Muscle of leg (tissue), 3 donors: ENCODE measurements at regions not wholly inside any gene's neighbourhood (a gene's known extent, or its start where the extent isn't known, plus 50 kb on each side); places are given as distances from the start of the nearest gene placed in this dataset.

Experiments
- DNase-seq: peaks from one replicate; pipeline ENCODE4 v3.0.0; 2013
- H3K27ac ChIP-seq: one replicate; pipeline ENCODE4 v1.5.1; 2013; ENCODE audit warnings: mild to moderate bottlenecking, low read length, control low read depth
- H3K27me3 ChIP-seq: one replicate; pipeline ENCODE4 v1.6.1; 2013; ENCODE audit warnings: low read length; ENCODE audit not compliant: control insufficient read depth, insufficient read depth
- H3K36me3 ChIP-seq: one replicate; pipeline ENCODE4 v1.6.1; 2013; ENCODE audit warnings: low read length; ENCODE audit not compliant: control insufficient read depth, insufficient read depth
- H3K4me1 ChIP-seq: one replicate; pipeline ENCODE4 v1.6.1; 2013; ENCODE audit warnings: low read length; ENCODE audit not compliant: control insufficient read depth, insufficient read depth
- H3K4me3 ChIP-seq: one replicate; pipeline ENCODE4 v1.5.1; 2013; ENCODE audit warnings: low read length, control low read depth
- H3K9me3 ChIP-seq: replicated peaks from 2 replicates; pipeline ENCODE4 v1.6.1; 2013; ENCODE audit warnings: low read depth, low read length; ENCODE audit not compliant: control insufficient read depth
- WGBS: methylation state at CpG from one replicate; pipeline ENCODE4 v1.1.5; 2013; ENCODE audit warnings: missing lambda C conversion rate; ENCODE audit not compliant: insufficient coverage; 5-methylcytosine and 5-hydroxymethylcytosine counted together

- H3K36me3 ChIP-seq = no peaks in the 10 kb centered on the region
- DNase-seq = no peak
- H3K4me3 ChIP-seq = no peak overlapping the region
- no peak overlapping the region for H3K27ac ChIP-seq
- no peaks in the 10 kb centered on the region for H3K27me3 ChIP-seq
- 67% methylated on average over 1 of the region's 3 CpGs for WGBS
- H3K9me3 ChIP-seq = no peaks in the 10 kb centered on the region
- H3K4me1 ChIP-seq = no peaks in the 10 kb centered on the region
Measured at GRCh38 chr2:162964513-162964912, 125.9 kb upstream of the KCNH7 start.

GRCh38 chr2:162963156-162963555 lies 124.6 kb upstream of the KCNH7 start:
- no peaks in the 10 kb centered on the region for H3K9me3 ChIP-seq
- no peak overlapping the region for H3K27ac ChIP-seq
- no peaks in the 10 kb centered on the region for H3K27me3 ChIP-seq
- DNase-seq = no peak
- H3K4me3 ChIP-seq = no peak overlapping the region
- H3K36me3 ChIP-seq = no peaks in the 10 kb centered on the region
- no peaks in the 10 kb centered on the region for H3K4me1 ChIP-seq

GRCh38 chr2:162945785-162946184 lies 107.2 kb upstream of the KCNH7 start:
- no peaks in the 10 kb centered on the region for H3K4me1 ChIP-seq
- no peak overlapping the region for H3K4me3 ChIP-seq
- H3K27ac ChIP-seq = no peak overlapping the region
- H3K36me3 ChIP-seq = no peaks in the 10 kb centered on the region
- peaks cover 3% of the 10 kb centered on the region for H3K9me3 ChIP-seq
- DNase-seq = no peak
- H3K27me3 ChIP-seq = no peaks in the 10 kb centered on the region
- WGBS = no CpG with 5 or more reads among the region's 2 CpGs

GRCh38 chr2:162938387-162938786 lies 99.8 kb upstream of the KCNH7 start:
- Histone ChIP-seq H3K27ac (no peak overlapping the region), H3K9me3 (peaks cover 9% of the 10 kb centered on the region), H3K27me3 (no peaks in the 10 kb centered on the region), H3K4me1 (no peaks in the 10 kb centered on the region), H3K36me3 (no peaks in the 10 kb centered on the region), H3K4me3 (no peak overlapping the region)
- whole genome bisulfite sequencing = 70% methylated on average over 11 of the region's 13 CpGs
- no peak for DNase-seq

GRCh38 chr2:162934191-162934590 lies 95.6 kb upstream of the KCNH7 start:
- DNase-seq = no peak
- Histone ChIP-seq H3K9me3 (peaks cover 6% of the 10 kb centered on the region), H3K4me1 (no peaks in the 10 kb centered on the region), H3K4me3 (no peak overlapping the region), H3K36me3 (no peaks in the 10 kb centered on the region), H3K27ac (no peak overlapping the region), H3K27me3 (no peaks in the 10 kb centered on the region)

GRCh38 chr2:162932416-162932815 lies 93.8 kb upstream of the KCNH7 start:
- no peak overlapping the region for H3K27ac ChIP-seq
- H3K4me1 ChIP-seq = no peaks in the 10 kb centered on the region
- no peak overlapping the region for H3K4me3 ChIP-seq
- peaks cover 4% of the 10 kb centered on the region for H3K9me3 ChIP-seq
- no peaks in the 10 kb centered on the region for H3K27me3 ChIP-seq
- DNase-seq = no peak
- no peaks in the 10 kb centered on the region for H3K36me3 ChIP-seq

GRCh38 chr2:162929571-162929970 lies 91.0 kb upstream of the KCNH7 start:
- no peak overlapping the region for H3K4me3 ChIP-seq
- no peaks in the 10 kb centered on the region for H3K4me1 ChIP-seq
- no peak overlapping the region for H3K27ac ChIP-seq
- no peak for DNase-seq
- WGBS = no CpG with 5 or more reads among the region's 5 CpGs
- no peaks in the 10 kb centered on the region for H3K36me3 ChIP-seq
- H3K27me3 ChIP-seq = no peaks in the 10 kb centered on the region
- peaks cover 4% of the 10 kb centered on the region for H3K9me3 ChIP-seq

- no peak overlapping the region for H3K27ac ChIP-seq
- no peaks in the 10 kb centered on the region for H3K9me3 ChIP-seq
- WGBS = no CpG with 5 or more reads among the region's 2 CpGs
- no peak overlapping the region for H3K4me3 ChIP-seq
- DNase-seq = no peak
- H3K36me3 ChIP-seq = no peaks in the 10 kb centered on the region
- H3K4me1 ChIP-seq = no peaks in the 10 kb centered on the region
- H3K27me3 ChIP-seq = no peaks in the 10 kb centered on the region
Measured at GRCh38 chr2:162928356-162928755, 89.8 kb upstream of the KCNH7 start.

GRCh38 chr2:162926907-162927306 lies 88.3 kb upstream of the KCNH7 start:
- H3K27ac ChIP-seq = no peak overlapping the region
- no peaks in the 10 kb centered on the region for H3K36me3 ChIP-seq
- no peaks in the 10 kb centered on the region for H3K27me3 ChIP-seq
- no peaks in the 10 kb centered on the region for H3K4me1 ChIP-seq
- DNase-seq = no peak
- H3K9me3 ChIP-seq = no peaks in the 10 kb centered on the region
- no peak overlapping the region for H3K4me3 ChIP-seq
- no CpG with 5 or more reads among the region's 2 CpGs for WGBS

- H3K9me3 ChIP-seq = no peaks in the 10 kb centered on the region
- no peaks in the 10 kb centered on the region for H3K36me3 ChIP-seq
- no peak for DNase-seq
- no peaks in the 10 kb centered on the region for H3K27me3 ChIP-seq
- H3K4me3 ChIP-seq = no peak overlapping the region
- no peak overlapping the region for H3K27ac ChIP-seq
- 76% methylated on average over 2 of the region's 2 CpGs for WGBS
- no peaks in the 10 kb centered on the region for H3K4me1 ChIP-seq
Measured at GRCh38 chr2:162926501-162926900, 87.9 kb upstream of the KCNH7 start.

- no peak for DNase-seq
- no peak overlapping the region for H3K4me3 ChIP-seq
- no peaks in the 10 kb centered on the region for H3K9me3 ChIP-seq
- H3K27me3 ChIP-seq = no peaks in the 10 kb centered on the region
- no peaks in the 10 kb centered on the region for H3K4me1 ChIP-seq
- no peak overlapping the region for H3K27ac ChIP-seq
- H3K36me3 ChIP-seq = no peaks in the 10 kb centered on the region
Measured at GRCh38 chr2:162925595-162925994, 87.0 kb upstream of the KCNH7 start.
